Mesenchymal stem cell (in vitro differentiated cells and primary cell): ENCODE measurements at regions not wholly inside any gene's neighbourhood (a gene's known extent, or its start where the extent isn't known, plus 50 kb on each side); places are given as distances from the start of the nearest gene placed in this dataset.

Experiments used
- DNase-seq: peaks from one replicate; pipeline ENCODE4 v3.0.0-alpha.2; 2013
- H2AFZ ChIP-seq: one replicate; pipeline ENCODE4 v1.6.1; 2013; ENCODE audit warnings: low read depth, mild to moderate bottlenecking, control low read depth, inconsistent platforms, low read length, moderate library complexity
- H2AK5ac ChIP-seq: 2 replicates; pipeline ENCODE4 v1.6.1; 2013; ENCODE audit warnings: low read length, moderate library complexity, mild to moderate bottlenecking, inconsistent platforms; ENCODE audit not compliant: severe bottlenecking
- H2BK120ac ChIP-seq: one replicate; pipeline ENCODE4 v1.6.1; 2013; ENCODE audit warnings: low read depth, mild to moderate bottlenecking, inconsistent platforms, low read length, moderate library complexity
- H2BK12ac ChIP-seq, 2 experiments: one replicate each; pipeline ENCODE4 v1.6.1; 2013; ENCODE audit warnings: inconsistent platforms in 2 of 2, low read length in 2 of 2, mild to moderate bottlenecking in 2 of 2, moderate library complexity in 2 of 2, control low read depth in 1 of 2
- H2BK15ac ChIP-seq: one replicate; pipeline ENCODE4 v1.6.1; 2013; ENCODE audit warnings: mild to moderate bottlenecking, low read depth, inconsistent platforms; ENCODE audit not compliant: poor library complexity, severe bottlenecking
- H2BK5ac ChIP-seq: 2 replicates; pipeline ENCODE4 v1.6.1; 2013; ENCODE audit warnings: low read depth, mild to moderate bottlenecking, low read length, control low read depth, inconsistent platforms; ENCODE audit not compliant: poor library complexity, severe bottlenecking
- H3K14ac ChIP-seq, 2 experiments: one replicate each; pipeline ENCODE4 v1.6.1; 2013; ENCODE audit warnings: inconsistent platforms in 2 of 2, low read length in 2 of 2, control low read depth in 1 of 2, mild to moderate bottlenecking in 1 of 2, moderate library complexity in 1 of 2
- H3K18ac ChIP-seq, 2 experiments: one replicate each; pipeline ENCODE4 v1.6.1; 2013; ENCODE audit warnings: inconsistent platforms in 2 of 2, low read length in 2 of 2, control low read depth in 1 of 2, low read depth in 1 of 2, mild to moderate bottlenecking in 1 of 2
- H3K23ac ChIP-seq, 2 experiments: one replicate each; pipeline ENCODE4 v1.6.1; 2013; ENCODE audit warnings: inconsistent platforms in 2 of 2, low read length in 2 of 2, mild to moderate bottlenecking in 2 of 2, moderate library complexity in 2 of 2, control low read depth in 1 of 2
- H3K27ac ChIP-seq: 2 replicates; pipeline ENCODE4 v1.5.1; 2013; ENCODE audit warnings: mild to moderate bottlenecking, moderate library complexity, low read length, control low read depth, inconsistent platforms; ENCODE audit not compliant: poor library complexity, severe bottlenecking
- H3K27me3 ChIP-seq, 2 experiments: 2 replicates each; pipeline versions ENCODE4 v1.6.1 to v1.7.0; 2013; ENCODE audit warnings: low read length in 2 of 2, mild to moderate bottlenecking in 2 of 2, moderate library complexity in 2 of 2, control low read depth in 1 of 2, inconsistent platforms in 1 of 2; ENCODE audit not compliant: control insufficient read depth in 1 of 2, insufficient read depth in 1 of 2
- H3K36me3 ChIP-seq, 2 experiments: 2 replicates each; pipeline versions ENCODE4 v1.6.1 to v1.7.0; 2013; ENCODE audit warnings: low read length in 2 of 2, control low read depth in 1 of 2, inconsistent platforms in 1 of 2, low read depth in 1 of 2, mild to moderate bottlenecking in 1 of 2; ENCODE audit not compliant: insufficient read depth in 2 of 2, control insufficient read depth in 1 of 2
- H3K4ac ChIP-seq, 2 experiments: one replicate each; pipeline ENCODE4 v1.6.1; 2013; ENCODE audit warnings: inconsistent platforms in 2 of 2, low read length in 2 of 2, mild to moderate bottlenecking in 2 of 2, moderate library complexity in 2 of 2, control low read depth in 1 of 2, low read depth in 1 of 2
- H3K4me1 ChIP-seq: 2 replicates; pipeline ENCODE4 v1.6.1; 2013; ENCODE audit warnings: low read depth, low read length, control low read depth; ENCODE audit not compliant: control insufficient read depth, insufficient read depth
- H3K4me2 ChIP-seq: 2 replicates; pipeline ENCODE4 v1.6.1; 2013; ENCODE audit warnings: low read length, mild to moderate bottlenecking, inconsistent platforms; ENCODE audit not compliant: poor library complexity, severe bottlenecking
- H3K4me3 ChIP-seq, 2 experiments: 2 replicates each; pipeline versions ENCODE4 v1.5.1 to v1.7.0; 2013; ENCODE audit warnings: low read length in 2 of 2, mild to moderate bottlenecking in 2 of 2, control low read depth in 1 of 2, low read depth in 1 of 2; ENCODE audit not compliant: insufficient read depth in 1 of 2
- H3K79me1 ChIP-seq: replicated peaks from 2 replicates; pipeline ENCODE4 v1.6.1; 2013; ENCODE audit warnings: mild to moderate bottlenecking, control low read depth, low read length, inconsistent platforms; ENCODE audit not compliant: poor library complexity, severe bottlenecking
- H3K9ac ChIP-seq: 2 replicates; pipeline ENCODE4 v1.7.0; 2013; ENCODE audit warnings: mild to moderate bottlenecking, low read length, moderate library complexity
- H3K9me3 ChIP-seq: 2 replicates; pipeline ENCODE4 v1.7.0; 2013; ENCODE audit warnings: mild to moderate bottlenecking, low read length; ENCODE audit not compliant: control insufficient read depth
- H4K8ac ChIP-seq: one replicate; pipeline ENCODE4 v1.6.1; 2013; ENCODE audit warnings: inconsistent platforms, mild to moderate bottlenecking, low read length, moderate library complexity
- H4K91ac ChIP-seq: one replicate; pipeline ENCODE4 v1.6.1; 2013; ENCODE audit warnings: mild to moderate bottlenecking, low read length, inconsistent platforms
- WGBS: methylation state at CpG from one replicate; pipeline ENCODE4 v1.1.7; 2013; ENCODE audit warnings: mixed read lengths; 5-methylcytosine and 5-hydroxymethylcytosine counted together

GRCh38 chr4:175277816-175278215 is 359.7 kb downstream of the ADAM29 start:
- 81% methylated on average over 7 of the region's 7 CpGs for WGBS
- Histone ChIP-seq H2BK15ac (no peak overlapping the region), H4K8ac (no peak overlapping the region), H3K4me2 (no peak overlapping the region), H3K18ac (no peak overlapping the region), H3K27me3 (no peaks in the 10 kb centered on the region), H3K79me1 (no peaks in the 10 kb centered on the region), H2BK12ac (no peak overlapping the region), H3K9me3 (no peaks in the 10 kb centered on the region), H3K27ac (no peak overlapping the region), H3K4me1 (no peaks in the 10 kb centered on the region), H3K36me3 (no peaks in the 10 kb centered on the region), H2AK5ac (no peak overlapping the region), H3K14ac (no peak overlapping the region), H2AFZ (no peak overlapping the region), H2BK5ac (no peak overlapping the region), H2BK120ac (no peak overlapping the region), H3K9ac (no peak overlapping the region), H3K4ac (no peak overlapping the region), H3K23ac (no peak overlapping the region), H4K91ac (no peak overlapping the region), H3K4me3 (no peak overlapping the region)
- DNase-seq = no peak

- no peak overlapping the region for H3K4me2 ChIP-seq
- H2AFZ ChIP-seq = no peak overlapping the region
- H3K14ac ChIP-seq = no peak overlapping the region
- H3K4me3 ChIP-seq = no peak overlapping the region
- H3K9me3 ChIP-seq = no peaks in the 10 kb centered on the region
- 91% methylated on average over 2 of the region's 2 CpGs for WGBS
- H3K18ac ChIP-seq = no peak overlapping the region
- no peak for DNase-seq
- H3K79me1 ChIP-seq = no peaks in the 10 kb centered on the region
- no peak overlapping the region for H2BK12ac ChIP-seq
- no peaks in the 10 kb centered on the region for H3K27me3 ChIP-seq
- no peak overlapping the region for H2BK120ac ChIP-seq
- H3K27ac ChIP-seq = no peak overlapping the region
- H2BK5ac ChIP-seq = no peak overlapping the region
- no peaks in the 10 kb centered on the region for H3K4me1 ChIP-seq
- H4K91ac ChIP-seq = no peak overlapping the region
- no peak overlapping the region for H3K9ac ChIP-seq
- no peak overlapping the region for H3K23ac ChIP-seq
- no peak overlapping the region for H4K8ac ChIP-seq
- no peak overlapping the region for H3K4ac ChIP-seq
- no peaks in the 10 kb centered on the region for H3K36me3 ChIP-seq
- H2AK5ac ChIP-seq = no peak overlapping the region
- H2BK15ac ChIP-seq = no peak overlapping the region
Observed at GRCh38 chr4:175280153-175280552, 362.0 kb downstream of the ADAM29 start.

- no peaks in the 10 kb centered on the region for H3K79me1 ChIP-seq
- no peak overlapping the region for H3K4ac ChIP-seq
- no peak overlapping the region for H3K4me3 ChIP-seq
- no peak overlapping the region for H3K4me2 ChIP-seq
- H3K9me3 ChIP-seq = no peaks in the 10 kb centered on the region
- H4K8ac ChIP-seq = no peak overlapping the region
- H2AFZ ChIP-seq = no peak overlapping the region
- H3K23ac ChIP-seq = no peak overlapping the region
- no CpG with 5 or more reads among the region's 1 CpG for WGBS
- H3K36me3 ChIP-seq = no peaks in the 10 kb centered on the region
- H2BK5ac ChIP-seq = no peak overlapping the region
- H2BK12ac ChIP-seq = no peak overlapping the region
- no peaks in the 10 kb centered on the region for H3K27me3 ChIP-seq
- no peak overlapping the region for H3K14ac ChIP-seq
- H3K18ac ChIP-seq = no peak overlapping the region
- H2BK120ac ChIP-seq = no peak overlapping the region
- H2AK5ac ChIP-seq = no peak overlapping the region
- no peak overlapping the region for H4K91ac ChIP-seq
- no peak for DNase-seq
- H2BK15ac ChIP-seq = no peak overlapping the region
- no peaks in the 10 kb centered on the region for H3K4me1 ChIP-seq
- no peak overlapping the region for H3K9ac ChIP-seq
- H3K27ac ChIP-seq = no peak overlapping the region
Observed at GRCh38 chr4:175281894-175282293, 363.7 kb downstream of the ADAM29 start.

- H2BK12ac ChIP-seq = no peak overlapping the region
- DNase-seq = no peak
- H3K27ac ChIP-seq = no peak overlapping the region
- no peak overlapping the region for H2BK120ac ChIP-seq
- no peak overlapping the region for H2BK5ac ChIP-seq
- H3K4ac ChIP-seq = no peak overlapping the region
- H3K23ac ChIP-seq = no peak overlapping the region
- H3K36me3 ChIP-seq = no peaks in the 10 kb centered on the region
- no peak overlapping the region for H3K4me2 ChIP-seq
- H4K8ac ChIP-seq = no peak overlapping the region
- H2AK5ac ChIP-seq = no peak overlapping the region
- no peak overlapping the region for H3K18ac ChIP-seq
- H3K4me1 ChIP-seq = no peaks in the 10 kb centered on the region
- 94% methylated on average over 9 of the region's 9 CpGs for WGBS
- no peak overlapping the region for H4K91ac ChIP-seq
- no peak overlapping the region for H2AFZ ChIP-seq
- H3K9ac ChIP-seq = no peak overlapping the region
- H3K79me1 ChIP-seq = no peaks in the 10 kb centered on the region
- H3K9me3 ChIP-seq = no peaks in the 10 kb centered on the region
- no peak overlapping the region for H3K4me3 ChIP-seq
- no peak overlapping the region for H3K14ac ChIP-seq
- H2BK15ac ChIP-seq = no peak overlapping the region
- no peaks in the 10 kb centered on the region for H3K27me3 ChIP-seq
Observed at GRCh38 chr4:175282407-175282806, 364.2 kb downstream of the ADAM29 start.
